Activated T-cell treated with anti-CD3 and anti-CD28 coated beads, Interleukin-2, amount 50 U/mL, for 24 hours (primary cell): ENCODE measurements at regions not wholly inside any gene's neighbourhood (a gene's known extent, or its start where the extent isn't known, plus 50 kb on each side); places are given as distances from the start of the nearest gene placed in this dataset.

Source experiments
- DNase-seq: peaks from one replicate; pipeline ENCODE4 v3.0.0-alpha.2; 2020
- H3K27ac Mint-ChIP-seq: 2 replicates; pipeline ENCODE4 v1.8.0; 2020; ENCODE audit warnings: mild to moderate bottlenecking, mixed read lengths
- H3K27me3 Mint-ChIP-seq: 2 replicates; pipeline ENCODE4 v1.8.0; 2020; ENCODE audit warnings: mixed read lengths
- H3K36me3 Mint-ChIP-seq: 2 replicates; pipeline ENCODE4 v1.8.0; 2020; ENCODE audit warnings: low read depth, mixed read lengths
- H3K4me1 Mint-ChIP-seq: 2 replicates; pipeline ENCODE4 v1.8.0; 2020; ENCODE audit warnings: low read depth, mixed read lengths
- H3K4me3 Mint-ChIP-seq: 2 replicates; pipeline ENCODE4 v1.8.0; 2020; ENCODE audit warnings: mild to moderate bottlenecking, moderate library complexity, mixed read lengths
- H3K9me3 Mint-ChIP-seq: 2 replicates; pipeline ENCODE4 v1.8.0; 2020; ENCODE audit warnings: mixed read lengths

DNA sequence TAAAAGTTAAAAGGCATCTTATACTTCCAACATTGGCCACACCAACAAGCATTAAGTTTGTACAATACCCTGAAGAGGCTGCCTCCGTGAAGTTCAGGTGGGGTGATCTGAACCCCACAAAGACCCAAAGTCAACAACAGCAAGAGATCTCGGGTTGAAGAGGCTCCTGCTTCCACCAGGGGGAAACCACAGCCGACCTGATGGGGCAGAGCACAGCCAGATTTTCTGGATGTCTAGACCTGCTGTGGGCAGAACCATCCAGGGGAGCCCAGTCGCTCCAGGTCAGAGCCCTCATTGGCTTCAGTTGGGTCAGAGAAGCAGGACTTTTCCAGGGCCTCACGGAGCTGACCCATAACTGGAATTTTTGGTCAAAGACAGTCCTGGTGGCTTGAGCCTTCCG lies 66.5 kb upstream of the ACKR3 start:
- peaks cover 8% of the 10 kb centered on the region for H3K4me1 Mint-ChIP-seq
- no peak for DNase-seq
- H3K36me3 Mint-ChIP-seq, result no peaks in the 10 kb centered on the region
- H3K4me3 Mint-ChIP-seq, result no peak overlapping the region
- H3K27ac Mint-ChIP-seq, result no peak overlapping the region
- H3K9me3 Mint-ChIP-seq, result no peaks in the 10 kb centered on the region
- H3K27me3 Mint-ChIP-seq, result peaks cover 62% of the 10 kb centered on the region

DNA sequence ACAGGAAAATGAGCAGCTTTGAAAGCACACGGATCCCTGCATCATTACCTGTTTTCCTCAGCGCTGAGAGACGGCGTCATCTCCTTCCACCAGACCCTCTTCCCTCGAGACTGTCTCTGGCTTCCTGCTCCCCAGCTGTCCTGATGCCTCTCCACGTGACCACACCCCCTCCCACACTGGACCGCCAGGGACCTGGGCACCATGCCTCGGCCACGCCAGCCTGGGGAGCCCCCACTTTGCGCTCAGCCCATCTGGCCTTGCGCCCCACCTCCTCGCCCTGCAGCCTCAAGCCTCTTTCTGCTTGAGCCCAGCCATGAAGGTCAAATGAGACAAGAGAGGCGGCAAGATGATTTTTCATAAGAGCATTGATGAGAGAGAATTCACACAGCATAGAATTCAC lies 66.0 kb upstream of the ACKR3 start:
- no peak for DNase-seq
- Mint-ChIP-seq H3K27me3 (peaks cover 67% of the 10 kb centered on the region), H3K36me3 (no peaks in the 10 kb centered on the region), H3K4me1 (peaks cover 8% of the 10 kb centered on the region), H3K27ac (no peak overlapping the region), H3K9me3 (no peaks in the 10 kb centered on the region), H3K4me3 (no peak overlapping the region)

DNA sequence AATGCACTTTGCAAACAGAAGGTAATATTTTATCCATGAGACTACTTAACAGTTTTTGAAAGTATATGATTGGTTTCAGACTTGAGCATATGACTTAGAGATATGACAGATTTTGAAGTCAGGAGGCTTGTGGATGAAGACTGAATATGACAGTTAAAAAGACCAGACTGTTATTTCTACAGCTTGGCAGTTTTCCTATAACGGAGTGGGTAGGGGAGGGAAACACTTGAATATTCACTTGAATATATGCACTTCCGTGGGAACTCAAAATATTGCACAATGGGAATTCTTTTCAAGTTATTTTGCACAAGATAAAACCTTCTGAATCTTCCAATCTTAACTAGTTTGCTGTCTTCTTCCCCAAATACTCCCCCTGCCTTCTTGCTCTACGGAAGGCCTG lies 64.6 kb upstream of the ACKR3 start:
- DNase-seq, result no peak
- Mint-ChIP-seq H3K27ac (no peak overlapping the region), H3K4me1 (peaks cover 15% of the 10 kb centered on the region), H3K27me3 (peaks cover 61% of the 10 kb centered on the region), H3K9me3 (no peaks in the 10 kb centered on the region), H3K4me3 (no peak overlapping the region), H3K36me3 (no peaks in the 10 kb centered on the region)

DNA sequence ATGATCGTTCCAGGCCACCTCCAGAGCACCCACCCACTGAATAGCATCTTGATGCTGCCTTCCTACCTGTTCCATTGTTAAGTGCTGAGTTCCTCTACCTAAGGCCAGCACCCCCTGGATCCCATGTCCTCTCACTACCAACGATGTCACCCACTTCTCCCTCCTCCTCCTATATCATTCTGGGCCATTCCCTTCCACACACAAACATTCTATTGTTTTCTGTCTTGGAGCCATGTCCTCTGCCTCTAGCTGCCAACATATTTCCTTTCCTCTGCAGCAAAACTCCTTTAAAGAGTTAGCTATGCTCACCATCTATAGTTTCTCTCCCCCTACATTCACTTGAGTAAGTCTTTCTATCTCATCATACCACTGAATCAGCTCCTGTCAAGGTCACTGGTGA lies 64.0 kb upstream of the ACKR3 start:
- Mint-ChIP-seq H3K9me3 (no peaks in the 10 kb centered on the region), H3K36me3 (no peaks in the 10 kb centered on the region), H3K4me3 (no peak overlapping the region), H3K27ac (no peak overlapping the region), H3K27me3 (peaks cover 56% of the 10 kb centered on the region), H3K4me1 (peaks cover 19% of the 10 kb centered on the region)
- DNase-seq, result no peak

DNA sequence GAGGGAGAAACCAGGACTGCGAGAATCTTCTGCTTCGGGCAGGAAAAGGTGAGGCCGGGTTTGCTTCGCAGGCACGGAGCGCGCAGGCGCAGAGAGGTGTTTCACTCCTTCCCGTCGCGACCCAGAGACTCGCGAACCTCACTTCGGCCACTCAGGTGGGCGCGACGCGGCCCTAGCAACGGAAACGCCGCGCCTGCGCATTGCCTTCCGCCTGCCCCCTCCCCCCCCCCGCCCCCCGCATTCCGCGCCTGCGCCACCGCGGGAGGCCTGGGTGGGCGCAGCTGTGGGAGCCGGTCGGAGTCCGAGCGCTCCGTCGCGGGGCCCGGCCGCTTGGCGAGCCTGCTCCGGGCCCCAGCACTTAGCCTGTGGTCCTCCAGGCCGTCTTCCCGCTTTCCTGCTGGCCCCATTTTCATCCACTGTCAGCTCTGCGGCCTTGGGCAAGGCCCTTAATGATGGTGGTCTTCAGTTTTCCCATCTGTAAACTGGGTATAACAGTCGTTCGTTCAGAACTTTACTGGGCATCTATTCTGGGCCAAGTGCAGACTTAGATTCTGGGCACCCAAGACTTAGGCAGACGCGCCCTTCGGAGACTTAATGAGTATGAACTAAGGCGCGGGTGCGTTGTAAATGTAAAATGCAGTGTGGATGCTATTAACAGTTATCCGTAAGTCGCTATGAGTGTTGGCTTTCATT lies 62.1 kb upstream of the ACKR3 start:
- Mint-ChIP-seq H3K9me3 (no peaks in the 10 kb centered on the region), H3K4me3 (peak overlapping the region; percentile 66), H3K36me3 (no peaks in the 10 kb centered on the region), H3K4me1 (peaks cover 19% of the 10 kb centered on the region), H3K27ac (no peak overlapping the region), H3K27me3 (peaks cover 49% of the 10 kb centered on the region)
- DNase-seq, result peak; percentile 71

DNA sequence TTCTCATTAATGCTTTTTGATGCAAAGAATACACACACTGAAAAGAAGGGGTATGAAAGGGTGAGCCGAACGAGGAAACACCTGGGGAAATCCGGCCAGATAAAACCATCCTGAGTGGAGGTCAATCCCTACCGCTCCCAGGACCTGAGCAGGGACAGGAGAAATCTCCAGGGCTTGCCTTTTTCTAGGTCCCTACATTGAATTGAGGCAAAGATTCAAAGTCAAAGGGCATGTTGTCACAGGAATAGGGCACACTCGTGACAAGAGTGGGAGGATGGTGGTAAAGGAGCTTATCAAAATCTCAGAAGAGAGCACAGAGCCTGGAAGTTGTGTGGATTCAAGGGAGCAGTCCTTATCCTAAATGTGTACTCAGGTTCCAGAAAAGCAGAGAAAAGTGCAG lies 61.2 kb upstream of the ACKR3 start:
- Mint-ChIP-seq H3K9me3 (no peaks in the 10 kb centered on the region), H3K36me3 (no peaks in the 10 kb centered on the region), H3K27me3 (peaks cover 48% of the 10 kb centered on the region), H3K4me1 (peaks cover 19% of the 10 kb centered on the region), H3K4me3 (no peak overlapping the region), H3K27ac (no peak overlapping the region)
- DNase-seq, result no peak

DNA sequence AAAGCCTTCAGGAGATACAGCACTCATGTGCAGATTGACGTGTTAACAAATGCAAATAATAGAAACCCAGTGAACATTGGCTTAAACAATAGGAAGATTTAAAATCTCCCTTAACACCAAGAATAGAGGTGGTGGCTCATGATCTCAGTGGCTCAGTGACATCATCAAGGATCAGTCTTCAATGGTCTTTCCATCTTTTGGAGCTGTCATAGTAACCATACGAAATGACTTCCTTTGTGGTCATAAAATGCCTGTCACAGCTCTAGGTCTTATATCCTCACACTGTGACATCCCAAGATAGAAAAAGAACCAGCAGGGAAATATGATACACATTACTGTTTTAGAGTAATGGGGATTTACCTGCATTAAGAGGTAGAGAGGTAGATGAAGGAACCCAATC lies 59.6 kb upstream of the ACKR3 start:
- Mint-ChIP-seq H3K9me3 (no peaks in the 10 kb centered on the region), H3K27me3 (peaks cover 35% of the 10 kb centered on the region), H3K27ac (no peak overlapping the region), H3K36me3 (no peaks in the 10 kb centered on the region), H3K4me3 (no peak overlapping the region), H3K4me1 (peaks cover 19% of the 10 kb centered on the region)
- DNase-seq, result no peak

DNA sequence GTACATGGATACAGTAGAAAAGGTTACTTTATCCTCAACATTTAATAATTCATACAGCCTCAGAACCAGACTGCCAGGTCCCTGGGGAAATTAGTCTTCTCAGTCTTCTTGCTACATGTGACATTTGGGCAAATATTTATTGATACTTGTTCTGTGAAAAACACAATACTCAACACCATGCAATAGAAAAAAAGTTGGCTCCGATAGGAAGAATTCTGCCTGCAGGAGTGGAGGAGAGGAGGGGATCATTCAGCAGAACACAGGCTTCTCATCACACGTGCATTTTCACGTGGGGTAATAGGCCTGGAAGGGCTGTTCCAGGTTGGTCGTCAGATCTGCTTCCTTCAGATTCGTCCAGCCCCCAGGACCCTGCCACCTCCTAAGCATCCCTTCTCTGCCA lies 58.4 kb upstream of the ACKR3 start:
- Mint-ChIP-seq H3K27me3 (peaks cover 23% of the 10 kb centered on the region), H3K4me1 (peaks cover 19% of the 10 kb centered on the region), H3K27ac (no peak overlapping the region), H3K4me3 (no peak overlapping the region), H3K9me3 (no peaks in the 10 kb centered on the region), H3K36me3 (no peaks in the 10 kb centered on the region)
- DNase-seq, result no peak

DNA sequence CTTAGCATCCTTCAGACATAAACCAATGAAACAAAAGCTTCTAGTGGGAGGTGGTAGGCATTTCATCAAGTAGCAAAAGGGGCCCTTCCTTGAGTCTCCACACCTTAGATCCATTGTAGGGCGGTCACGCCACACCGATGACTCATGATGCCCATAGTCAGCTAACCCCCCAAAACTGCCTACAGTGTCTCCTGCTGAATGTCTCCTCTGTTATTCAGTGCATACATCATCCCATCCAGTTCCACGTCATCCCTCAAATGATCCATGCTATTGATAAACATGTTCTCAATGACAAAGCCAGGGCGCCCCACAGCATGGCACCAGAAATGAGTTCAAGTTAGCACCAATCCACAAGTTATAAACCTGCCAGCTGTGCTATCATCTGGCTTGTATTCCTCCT lies 57.4 kb upstream of the ACKR3 start:
- no peak overlapping the region for H3K27ac Mint-ChIP-seq
- no peak overlapping the region for H3K4me3 Mint-ChIP-seq
- H3K36me3 Mint-ChIP-seq, result no peaks in the 10 kb centered on the region
- peaks cover 13% of the 10 kb centered on the region for H3K4me1 Mint-ChIP-seq
- DNase-seq, result no peak
- H3K9me3 Mint-ChIP-seq, result no peaks in the 10 kb centered on the region
- H3K27me3 Mint-ChIP-seq, result peaks cover 13% of the 10 kb centered on the region

DNA sequence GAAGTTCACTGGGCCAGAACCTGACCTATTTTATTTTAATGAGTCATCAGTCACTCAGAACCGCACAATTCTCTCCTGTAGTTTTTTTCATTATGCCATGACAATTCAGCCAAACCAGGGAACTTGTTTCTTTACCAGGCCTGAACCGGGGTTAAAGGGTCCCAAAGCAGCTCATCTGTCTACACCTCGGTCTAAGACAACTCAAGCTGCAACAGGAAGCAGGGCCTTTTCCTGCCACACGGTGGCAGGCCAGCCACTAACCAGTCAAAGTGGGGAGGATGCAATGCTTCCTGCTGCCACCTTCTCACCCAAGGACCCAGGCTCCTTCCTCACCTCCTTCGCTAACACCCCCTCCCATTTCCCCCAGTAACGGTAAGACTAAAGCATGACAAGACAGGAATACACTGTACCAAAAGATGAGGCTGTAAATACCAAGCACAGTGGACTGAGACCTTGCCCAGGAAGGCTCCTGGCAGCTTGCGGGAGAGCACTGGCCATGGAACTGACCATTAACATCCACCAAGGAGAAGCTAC lies 56.7 kb upstream of the ACKR3 start:
- DNase-seq, result peak; percentile 76
- Mint-ChIP-seq H3K9me3 (no peaks in the 10 kb centered on the region), H3K4me1 (peaks cover 11% of the 10 kb centered on the region), H3K36me3 (no peaks in the 10 kb centered on the region), H3K4me3 (no peak overlapping the region), H3K27ac (no peak overlapping the region), H3K27me3 (peaks cover 9% of the 10 kb centered on the region)

DNA sequence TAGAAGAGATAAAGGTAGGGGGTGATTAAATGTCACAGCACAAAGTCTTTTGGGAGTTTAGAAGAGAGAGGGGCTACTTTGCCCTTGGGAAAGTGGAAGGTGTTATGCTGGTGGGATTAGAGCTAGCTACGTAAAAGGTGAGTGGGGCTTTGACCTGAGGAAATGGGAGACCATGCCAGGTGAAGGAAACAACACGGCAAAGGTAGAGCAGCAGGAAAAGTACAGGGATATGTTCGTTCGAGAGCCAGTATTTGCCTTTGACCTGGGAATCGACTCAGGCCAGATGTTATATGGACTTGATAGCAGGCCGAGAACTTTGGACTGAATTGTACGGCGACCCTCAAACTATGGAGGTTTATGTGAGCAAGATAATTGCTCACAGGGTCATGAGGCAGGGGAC lies 55.7 kb upstream of the ACKR3 start:
- H3K4me1 Mint-ChIP-seq, result peaks cover 11% of the 10 kb centered on the region
- no peaks in the 10 kb centered on the region for H3K27me3 Mint-ChIP-seq
- H3K4me3 Mint-ChIP-seq, result no peak overlapping the region
- no peak overlapping the region for H3K27ac Mint-ChIP-seq
- no peak for DNase-seq
- H3K9me3 Mint-ChIP-seq, result no peaks in the 10 kb centered on the region
- H3K36me3 Mint-ChIP-seq, result no peaks in the 10 kb centered on the region

DNA sequence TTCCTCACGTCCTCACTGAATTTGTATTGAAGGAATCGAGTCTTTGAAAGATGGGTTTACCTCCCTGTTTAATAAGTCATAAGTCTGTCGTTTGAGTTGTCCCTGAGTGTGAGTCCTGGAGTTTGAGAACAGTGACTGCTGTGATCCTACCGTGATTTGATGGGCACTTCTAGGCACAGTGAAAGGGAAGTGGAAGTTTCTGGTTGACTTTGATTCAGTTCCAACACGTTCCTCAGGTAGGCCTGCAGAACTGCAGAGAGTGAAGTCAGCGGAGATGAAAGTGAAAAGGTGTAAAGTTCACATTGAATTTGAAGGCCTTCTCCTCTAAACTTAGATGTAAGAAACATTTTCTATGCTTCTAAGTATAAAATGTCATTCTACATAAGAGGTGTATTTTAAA lies 52.9 kb upstream of the ACKR3 start:
- no peak overlapping the region for H3K4me3 Mint-ChIP-seq
- DNase-seq, result no peak
- H3K4me1 Mint-ChIP-seq, result no peaks in the 10 kb centered on the region
- no peak overlapping the region for H3K27ac Mint-ChIP-seq
- H3K27me3 Mint-ChIP-seq, result peaks cover 5% of the 10 kb centered on the region
- H3K9me3 Mint-ChIP-seq, result no peaks in the 10 kb centered on the region
- H3K36me3 Mint-ChIP-seq, result no peaks in the 10 kb centered on the region

DNA sequence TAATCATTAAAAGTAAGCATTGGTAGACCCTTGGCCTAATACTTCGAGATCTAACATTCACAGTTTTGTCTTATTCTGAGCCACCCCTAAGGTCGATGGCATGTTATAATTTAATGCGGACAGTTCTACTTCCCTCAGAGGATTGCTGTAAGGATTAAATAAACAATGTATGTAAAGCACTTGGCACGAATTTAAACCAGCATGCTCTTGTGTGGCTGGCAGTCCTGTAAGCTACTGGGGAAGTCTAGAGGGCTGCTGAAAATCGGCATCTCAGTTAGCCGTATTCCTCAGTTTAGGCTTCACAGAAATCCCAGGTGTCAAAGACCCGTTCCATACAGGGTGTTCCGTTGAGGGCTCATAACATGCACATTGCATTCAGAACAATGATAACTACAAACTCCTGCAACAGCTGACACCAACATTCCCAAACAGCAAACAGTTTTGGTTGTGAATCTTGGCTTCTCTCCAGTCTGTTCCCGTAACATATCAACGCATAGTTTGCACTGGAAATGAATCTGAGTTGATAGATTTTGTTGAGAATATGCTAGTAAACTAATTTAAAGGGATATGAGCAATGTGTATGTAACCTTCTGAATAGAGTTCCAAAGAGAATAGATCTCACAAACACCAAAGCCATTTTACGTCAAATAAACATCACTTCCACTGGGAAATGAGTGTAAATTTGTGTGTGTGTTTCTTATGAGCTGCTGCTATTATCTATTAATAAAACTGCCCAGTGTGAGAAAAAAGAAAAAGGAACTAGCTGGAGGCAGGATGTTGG lies 52.2 kb upstream of the ACKR3 start:
- no peaks in the 10 kb centered on the region for H3K4me1 Mint-ChIP-seq
- H3K9me3 Mint-ChIP-seq, result no peaks in the 10 kb centered on the region
- H3K4me3 Mint-ChIP-seq, result no peak overlapping the region
- peaks cover 5% of the 10 kb centered on the region for H3K27me3 Mint-ChIP-seq
- DNase-seq, result no peak
- H3K27ac Mint-ChIP-seq, result no peak overlapping the region
- no peaks in the 10 kb centered on the region for H3K36me3 Mint-ChIP-seq
